ENCODE measurements at regions not wholly inside any gene's neighbourhood (a gene's known extent, or its start where the extent isn't known, plus 50 kb on each side); places are given as distances from the start of the nearest gene placed in this dataset.

DNA sequence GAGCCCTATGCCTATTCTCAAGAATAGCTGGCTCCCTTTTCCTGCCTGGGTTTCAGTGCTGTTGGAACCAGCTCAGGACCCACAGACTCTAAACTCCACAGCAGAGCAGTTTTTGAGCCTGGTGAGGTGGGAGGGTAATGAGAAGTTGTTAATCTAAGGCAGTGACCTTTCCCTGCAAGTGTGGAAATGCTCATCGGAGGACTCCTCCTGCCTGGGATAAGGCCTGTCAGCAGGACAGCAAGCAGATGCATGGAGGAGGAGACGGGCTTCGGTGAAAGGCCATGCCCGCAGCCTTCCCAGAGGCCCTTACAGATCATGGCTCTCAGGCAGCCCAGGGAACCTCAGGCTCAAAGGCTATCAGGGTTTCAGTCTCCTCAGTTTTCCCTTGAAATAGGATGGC lies 70.0 kb upstream of the SHISA3 start:
- TF ChIP-seq POLR2AphosphoS5 (IDR thresholded peaks at IDR 0.05; ENCODE audit: low read depth, low read length) (no peak), POLR2A (IDR thresholded peaks at IDR 0.05; ENCODE audit: low read depth, low read length) (no peak), TAF1 (IDR thresholded peaks at IDR 0.05; ENCODE audit: borderline replicate concordance, low read depth, low read length) (no peak)

Measured in GM12892 (cell line).